Hepatocyte (in vitro differentiated cells): ENCODE measurements at regions not wholly inside any gene's neighbourhood (a gene's known extent, or its start where the extent isn't known, plus 50 kb on each side); places are given as distances from the start of the nearest gene placed in this dataset.
"Not testable (repeated sequence)": the region's sequence is repeated elsewhere in the genome, so short reads cannot be mapped to it uniquely, and the experiment has no call there.

Source experiments
- DNase-seq: peaks from one replicate; pipeline ENCODE4 v3.0.0-alpha.2; 2016; ENCODE audit warnings: low spot score
- H2AFZ ChIP-seq: fragments of 200-600 bp; sonication (generic); 2 replicates; pipeline ENCODE4 v1.6.0; 2016; ENCODE audit warnings: antibody characterized with exemption, mild to moderate bottlenecking
- H3K27ac ChIP-seq: fragments of 200-600 bp; sonication (generic); 2 replicates; pipeline ENCODE4 v1.5.1; 2016; ENCODE audit warnings: mild to moderate bottlenecking
- H3K27me3 ChIP-seq: fragments of 200-600 bp; sonication (generic); 2 replicates; pipeline ENCODE4 v1.6.1; 2016
- H3K36me3 ChIP-seq: fragments of 200-600 bp; sonication (generic); replicated peaks from 2 replicates; pipeline ENCODE4 v1.5.1; 2016; ENCODE audit warnings: low read depth; ENCODE audit not compliant: insufficient read depth
- H3K4me1 ChIP-seq: fragments of 200-600 bp; sonication (generic); 2 replicates; pipeline ENCODE4 v1.5.1; 2016; ENCODE audit warnings: mild to moderate bottlenecking, moderate library complexity; ENCODE audit not compliant: insufficient read depth
- H3K4me2 ChIP-seq: fragments of 200-600 bp; sonication (generic); 2 replicates; pipeline ENCODE4 v1.6.0; 2016
- H3K4me3 ChIP-seq: fragments of 200-600 bp; sonication (generic); 2 replicates; pipeline ENCODE4 v1.5.1; 2016; ENCODE audit warnings: mild to moderate bottlenecking
- H3K79me2 ChIP-seq: fragments of 200-600 bp; sonication (generic); 2 replicates; pipeline ENCODE4 v1.6.0; 2017; ENCODE audit warnings: mild to moderate bottlenecking
- H3K9me2 ChIP-seq: fragments of 200-600 bp; sonication (generic); replicated peaks from 2 replicates; pipeline ENCODE4 v1.6.0; 2017; ENCODE audit warnings: mild to moderate bottlenecking; ENCODE audit not compliant: insufficient read depth
- H3K9me3 ChIP-seq: fragments of 200-600 bp; sonication (generic); 2 replicates; pipeline ENCODE4 v1.5.1; 2016; ENCODE audit warnings: low read depth, mild to moderate bottlenecking
- H4K20me1 ChIP-seq: fragments of 200-600 bp; sonication (generic); 2 replicates; pipeline ENCODE4 v1.6.0; 2016; ENCODE audit warnings: mild to moderate bottlenecking; ENCODE audit not compliant: insufficient read depth, poor library complexity, severe bottlenecking
- EZH2 ChIP-seq: fragments of 200-600 bp; sonication (generic); IDR thresholded peaks from 2 replicates; pipeline ENCODE4 v1.6.1; 2016; ENCODE audit warnings: antibody characterized with exemption, mild to moderate bottlenecking, borderline replicate concordance
- EZH2phosphoT487 ChIP-seq: fragments of 200-600 bp; sonication (generic); IDR thresholded peaks from one replicate; pipeline ENCODE4 v1.6.1; 2018; ENCODE audit warnings: antibody characterized with exemption, mild to moderate bottlenecking, low read depth, moderate library complexity; ENCODE audit not compliant: unreplicated experiment, severe bottlenecking
- WGBS: methylation state at CpG from one replicate; pipeline ENCODE4 v1.1.6; 2016; ENCODE audit warnings: low lambda C conversion rate; ENCODE audit errors: missing lambda C conversion rate; 5-methylcytosine and 5-hydroxymethylcytosine counted together
- TF ChIP-seq, protein P1 (sequence below): fragments of 200-600 bp; sonication (generic); IDR thresholded peaks from 2 replicates; pipeline ENCODE4 v1.5.1; 2016; ENCODE audit warnings: antibody characterized with exemption, mild to moderate bottlenecking; ENCODE audit not compliant: poor library complexity

GRCh38 chr4:126916049-126916625, 716.6 kb upstream of the INTU start:
- Histone ChIP-seq H3K4me3 (no peak overlapping the region), H4K20me1 (no peaks in the 10 kb centered on the region), H2AFZ (peak overlapping the region; percentile 3), H3K4me2 (peak overlapping the region; percentile 26), H3K27ac (peak overlapping the region; percentile 79), H3K4me1 (peaks cover 9% of the 10 kb centered on the region), H3K9me3 (no peaks in the 10 kb centered on the region), H3K79me2 (no peaks in the 10 kb centered on the region), H3K36me3 (no peaks in the 10 kb centered on the region), H3K9me2 (no peaks in the 10 kb centered on the region), H3K27me3 (no peaks in the 10 kb centered on the region)
- 41% methylated on average over 3 of the region's 3 CpGs for WGBS
- TF ChIP-seq EZH2 (no peak), EZH2phosphoT487 (no peak)
- TF ChIP-seq, protein P1, sequence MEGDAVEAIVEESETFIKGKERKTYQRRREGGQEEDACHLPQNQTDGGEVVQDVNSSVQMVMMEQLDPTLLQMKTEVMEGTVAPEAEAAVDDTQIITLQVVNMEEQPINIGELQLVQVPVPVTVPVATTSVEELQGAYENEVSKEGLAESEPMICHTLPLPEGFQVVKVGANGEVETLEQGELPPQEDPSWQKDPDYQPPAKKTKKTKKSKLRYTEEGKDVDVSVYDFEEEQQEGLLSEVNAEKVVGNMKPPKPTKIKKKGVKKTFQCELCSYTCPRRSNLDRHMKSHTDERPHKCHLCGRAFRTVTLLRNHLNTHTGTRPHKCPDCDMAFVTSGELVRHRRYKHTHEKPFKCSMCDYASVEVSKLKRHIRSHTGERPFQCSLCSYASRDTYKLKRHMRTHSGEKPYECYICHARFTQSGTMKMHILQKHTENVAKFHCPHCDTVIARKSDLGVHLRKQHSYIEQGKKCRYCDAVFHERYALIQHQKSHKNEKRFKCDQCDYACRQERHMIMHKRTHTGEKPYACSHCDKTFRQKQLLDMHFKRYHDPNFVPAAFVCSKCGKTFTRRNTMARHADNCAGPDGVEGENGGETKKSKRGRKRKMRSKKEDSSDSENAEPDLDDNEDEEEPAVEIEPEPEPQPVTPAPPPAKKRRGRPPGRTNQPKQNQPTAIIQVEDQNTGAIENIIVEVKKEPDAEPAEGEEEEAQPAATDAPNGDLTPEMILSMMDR = no peak
- no peak for DNase-seq

DNA sequence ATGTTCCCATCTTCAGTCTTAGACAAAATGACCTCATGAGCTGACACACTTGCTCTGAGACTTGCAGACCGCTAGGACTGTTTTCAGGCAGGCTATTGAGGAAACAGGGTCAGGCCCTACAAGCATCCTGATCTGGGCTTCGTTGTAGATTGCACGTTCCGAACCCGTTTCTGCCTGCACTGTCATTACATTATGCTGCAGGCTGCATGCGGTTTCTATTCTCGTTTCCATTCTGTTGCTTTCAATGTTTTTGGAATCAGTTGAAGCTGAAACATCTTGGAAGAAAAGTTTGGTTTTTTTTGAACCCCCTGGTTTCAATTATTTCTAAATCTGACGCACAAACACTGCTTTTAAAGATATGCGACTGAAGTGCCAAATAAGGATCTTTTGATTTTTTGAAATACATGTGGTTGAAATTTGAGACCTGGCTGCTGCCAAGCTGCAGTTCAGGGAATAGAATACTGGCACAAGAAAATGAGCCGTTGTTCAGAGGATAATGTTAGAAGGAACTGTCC, 716.1 kb upstream of the INTU start:
- Histone ChIP-seq H4K20me1 (no peaks in the 10 kb centered on the region), H3K4me2 (peak overlapping the region; percentile 26), H3K9me3 (no peaks in the 10 kb centered on the region), H3K79me2 (no peaks in the 10 kb centered on the region), H3K27ac (peak overlapping the region; percentile 79), H2AFZ (peak overlapping the region; percentile 3), H3K27me3 (no peaks in the 10 kb centered on the region), H3K4me3 (no peak overlapping the region), H3K4me1 (peaks cover 9% of the 10 kb centered on the region), H3K36me3 (no peaks in the 10 kb centered on the region), H3K9me2 (no peaks in the 10 kb centered on the region)
- DNase-seq = peak; percentile 17
- TF ChIP-seq EZH2 (no peak), EZH2phosphoT487 (no peak)
- TF ChIP-seq, protein P1 = no peak
- WGBS = 55% methylated on average over 10 of the region's 10 CpGs

GRCh38 chr4:126922328-126922938, 710.3 kb upstream of the INTU start:
- not testable (repeated sequence) for H3K36me3 ChIP-seq, H3K4me2 ChIP-seq, H3K4me3 ChIP-seq, H3K27me3 ChIP-seq, H3K4me1 ChIP-seq, H3K79me2 ChIP-seq, H2AFZ ChIP-seq, H3K9me3 ChIP-seq, H3K27ac ChIP-seq, H3K9me2 ChIP-seq, DNase-seq, H4K20me1 ChIP-seq
- WGBS = 98% methylated on average over 3 of the region's 3 CpGs

- no peaks in the 10 kb centered on the region for H3K9me2 ChIP-seq
- no peaks in the 10 kb centered on the region for H4K20me1 ChIP-seq
- H2AFZ ChIP-seq = no peak overlapping the region
- H3K4me3 ChIP-seq = no peak overlapping the region
- no peaks in the 10 kb centered on the region for H3K9me3 ChIP-seq
- H3K4me2 ChIP-seq = no peak overlapping the region
- no peaks in the 10 kb centered on the region for H3K79me2 ChIP-seq
- no peak for DNase-seq
- TF ChIP-seq, protein P1 = no peak
- TF ChIP-seq EZH2phosphoT487 (no peak), EZH2 (no peak)
- no peaks in the 10 kb centered on the region for H3K27me3 ChIP-seq
- H3K36me3 ChIP-seq = no peaks in the 10 kb centered on the region
- H3K4me1 ChIP-seq = no peaks in the 10 kb centered on the region
- H3K27ac ChIP-seq = no peak overlapping the region
These were observed 708.5 kb upstream of the INTU start for GRCh38 chr4:126924237-126924636.

DNA sequence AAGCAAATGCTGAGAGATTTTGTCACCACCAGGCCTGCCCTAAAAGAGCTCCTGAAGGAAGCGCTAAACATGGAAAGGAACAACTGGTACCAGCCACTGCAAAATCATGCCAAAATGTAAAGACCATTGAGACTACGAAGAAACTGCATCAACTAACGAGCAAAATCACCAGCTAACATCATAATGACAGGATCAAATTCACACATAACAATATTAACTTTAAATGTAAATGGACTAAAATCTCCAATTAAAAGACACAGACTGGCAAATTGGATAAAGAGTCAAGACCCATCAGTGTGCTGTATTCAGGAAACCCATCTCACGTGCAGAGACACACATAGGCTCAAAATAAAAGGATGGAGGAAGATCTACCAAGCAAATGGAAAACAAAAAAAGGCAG, 702.7 kb upstream of the INTU start:
- not testable (repeated sequence) for H3K36me3 ChIP-seq, H3K27ac ChIP-seq, H4K20me1 ChIP-seq, H3K4me3 ChIP-seq, H3K4me1 ChIP-seq, H3K9me2 ChIP-seq, H3K9me3 ChIP-seq, H3K4me2 ChIP-seq, DNase-seq, H3K79me2 ChIP-seq, H3K27me3 ChIP-seq, H2AFZ ChIP-seq
- WGBS = 75% methylated on average over 3 of the region's 4 CpGs
